ENCODE measurements at regions not wholly inside any gene's neighbourhood (a gene's known extent, or its start where the extent isn't known, plus 50 kb on each side); places are given as distances from the start of the nearest gene placed in this dataset.

GRCh38 chr2:185475914-185476313 lies 262.7 kb upstream of the FSIP2 start:
- Histone ChIP-seq H4K91ac (replicated peaks; ENCODE audit: insufficient read length, low read length) (no peak overlapping the region), H3K14ac (ENCODE audit: insufficient read length) (no peak overlapping the region), H2BK15ac (ENCODE audit: low read length) (no peak overlapping the region), H3K79me1 (ENCODE audit: low read depth, low read length) (no peaks in the 10 kb centered on the region), H3K23ac (ENCODE audit: insufficient read length) (no peak overlapping the region), H3K27ac (ENCODE audit: low read depth, low read length) (no peak overlapping the region), H3K36me3 (ENCODE audit: control insufficient read depth in 2 of 4, insufficient read depth in 4 of 4, low read length in 3 of 4) (peaks cover 0 to 3% (median 0%) of the 10 kb centered on the region in 4 experiments; a peak in 1 of 8 replicates), H3K27me3 (replicated peaks in 1 of 4; ENCODE audit: control insufficient read depth in 3 of 4, extremely low read depth in 1 of 4, insufficient read depth in 3 of 4, low read length in 3 of 4) (peaks cover 0 to 1% (median 0%) of the 10 kb centered on the region in 4 experiments; a peak in 1 of 7 replicates), H2BK20ac (ENCODE audit: low read length) (no peak overlapping the region), H3K79me2 (ENCODE audit: control insufficient read depth in 1 of 2, insufficient read depth in 2 of 2, low read length in 2 of 2) (no peaks in the 10 kb centered on the region), H2BK120ac (replicated peaks; ENCODE audit: low read depth, low read length) (no peak overlapping the region), H3K9ac (replicated peaks in 1 of 4; ENCODE audit: extremely low read depth in 1 of 4, low read depth in 3 of 4, low read length in 3 of 4) (no peak overlapping the region), H3K18ac (ENCODE audit: extremely low read depth, low read length) (no peak overlapping the region), H2AFZ (ENCODE audit: low read length) (no peak overlapping the region), H2BK12ac (ENCODE audit: low read depth, low read length) (no peak overlapping the region), H3K23me2 (ENCODE audit: low read depth, low read length) (no peaks in the 10 kb centered on the region), H3K4ac (replicated peaks; ENCODE audit: insufficient read length, low read depth, low read length) (no peak overlapping the region), H2AK5ac (ENCODE audit: low read depth, low read length) (no peak overlapping the region), H3K4me2 (ENCODE audit: insufficient read depth in 1 of 2, low read depth in 2 of 2, low read length in 2 of 2) (peak overlapping the region in 1 of 2 experiments; percentile 8; a peak in 1 of 4 replicates), H3K56ac (replicated peaks; ENCODE audit: insufficient read length, low read depth, low read length) (no peak overlapping the region), H2BK5ac (ENCODE audit: low read depth, low read length) (no peak overlapping the region), H3K4me3 (ENCODE audit: extremely low read depth in 1 of 4, insufficient read depth in 2 of 4, low read depth in 3 of 4, low read length in 4 of 4) (no peak overlapping the region), H4K5ac (ENCODE audit: insufficient read length, low read depth, low read length) (no peak overlapping the region), H4K20me1 (replicated peaks in 1 of 2; ENCODE audit: control insufficient read depth in 1 of 2, insufficient read depth in 2 of 2, low read length in 2 of 2) (no peaks in the 10 kb centered on the region), H3K9me3 (ENCODE audit: insufficient read depth in 2 of 2, low read depth in 1 of 2, low read length in 1 of 2) (no peaks in the 10 kb centered on the region), H4K8ac (ENCODE audit: extremely low read depth, insufficient read depth, low read length) (no peak overlapping the region), H3K4me1 (replicated peaks in 1 of 4; ENCODE audit: control insufficient read depth in 3 of 4, insufficient read depth in 4 of 4, low read length in 3 of 4) (peaks cover 0 to 18% (median 4%) of the 10 kb centered on the region in 4 experiments; a peak in 5 of 7 replicates)
- DNase-seq (ENCODE audit: low read depth in 1 of 2, low spot score in 2 of 2) (no peak), FAIRE-seq (no peak)
- CTCF ChIA-PET (ENCODE audit: partially characterized antibody): interaction anchor here (1.3 kb wide), 1 partner anchor 9 kb away, joined by 3 read pairs; no protein-coding TSS in a partner anchor
- WGBS, 2 experiments (ENCODE audit: extremely low coverage in 1 of 2, insufficient coverage in 1 of 2, insufficient read length in 1 of 2, insufficient replicate concordance in 2 of 2, low coverage in 1 of 2, low lambda C conversion rate in 2 of 2, missing lambda C conversion rate in 1 of 2): 78% methylated on average over 1 of the region's 1 CpG; no CpG with 5 or more reads in 1 of the 2 experiments
- POLR2A ChIA-PET (ENCODE audit: partially characterized antibody): no interaction called here
- no peak for TF ChIP-seq CTCF (IDR thresholded peaks at IDR 0.05; ENCODE audit: control extremely low read depth in 1 of 3, insufficient read depth in 1 of 3, low read depth in 1 of 3, low read length in 3 of 3)
- no peak for TF ChIP-seq GTF2F1 (IDR thresholded peaks at IDR 0.05; ENCODE audit: borderline replicate concordance, low read depth, low read length)
- no peak for TF ChIP-seq YY1 (IDR thresholded peaks at IDR 0.05; ENCODE audit: low read depth, low read length)
- no peak for TF ChIP-seq FOSL1 (IDR thresholded peaks at IDR 0.05; ENCODE audit: insufficient read depth, low read depth, low read length)
- no peak for TF ChIP-seq ZNF274 (IDR thresholded peaks at IDR 0.05; ENCODE audit: borderline replicate concordance, extremely low read depth, low read length)
- TF ChIP-seq TCF12 (IDR thresholded peaks at IDR 0.05; ENCODE audit: low read depth, low read length): no peak
- TF ChIP-seq JUN (IDR thresholded peaks at IDR 0.05; ENCODE audit: low read depth, low read length): no peak
- no peak for TF ChIP-seq KDM1A (IDR thresholded peaks at IDR 0.05; ENCODE audit: borderline replicate concordance, low read length)
- no peak for TF ChIP-seq HDAC2 (IDR thresholded peaks at IDR 0.05; ENCODE audit: borderline replicate concordance in 1 of 2, low read depth in 2 of 2, low read length in 2 of 2)
- no peak for TF ChIP-seq SP1 (IDR thresholded peaks at IDR 0.05; ENCODE audit: low read depth, low read length)
- TF ChIP-seq BCL11A (IDR thresholded peaks at IDR 0.05; ENCODE audit: low read depth in 2 of 2, low read length in 2 of 2): no peak

All from H1 (cell line).